ENCODE measurements at regions not wholly inside any gene's neighbourhood (a gene's known extent, or its start where the extent isn't known, plus 50 kb on each side); places are given as distances from the start of the nearest gene placed in this dataset.

DNA sequence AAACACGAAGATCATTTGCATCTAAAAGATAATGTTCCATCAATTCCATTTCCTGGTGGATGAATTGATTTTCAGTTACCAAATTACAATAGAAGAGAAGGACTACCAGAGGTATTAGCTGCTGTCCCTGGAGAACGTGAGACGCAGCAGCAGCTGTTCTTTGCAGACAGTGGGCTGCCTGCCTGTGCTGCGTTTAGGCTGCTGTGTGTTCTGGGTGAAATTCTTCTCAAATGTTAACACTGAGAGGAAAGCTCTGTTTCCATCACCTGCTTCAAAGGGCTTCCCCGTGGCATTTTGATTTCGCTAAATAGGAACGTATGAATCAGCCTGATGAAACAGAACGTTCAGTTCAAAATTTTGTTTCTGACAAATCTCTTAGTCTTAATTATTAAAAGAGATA is 362.2 kb downstream of the C6orf118 start:
- H3K4me3 ChIP-seq (replicated peaks in 1 of 2; ENCODE audit: low read depth in 1 of 2, low read length in 2 of 2): no peak overlapping the region
- H2AFZ ChIP-seq (ENCODE audit: low read depth, low read length, poor library complexity, severe bottlenecking): no peak overlapping the region
- no peaks in the 10 kb centered on the region for H3K36me3 ChIP-seq (ENCODE audit: control insufficient read depth in 1 of 2, insufficient read depth in 2 of 2, low read length in 2 of 2)
- BruUV-seq (replicated peaks): no TSS peak
- intact Hi-C loops (cut with micrococcal nuclease): no loop called here
- H3K4me2 ChIP-seq (ENCODE audit: low read length): no peak overlapping the region
- no peak for ATAC-seq
- H3K9ac ChIP-seq (ENCODE audit: low read length): no peak overlapping the region
- H3K27me3 ChIP-seq (ENCODE audit: insufficient read depth, low read length): no peaks in the 10 kb centered on the region
- ChIA-PET CTCF (no interaction called here), POLR2A (no interaction called here), RAD21 (ENCODE audit: low non-redundant PET in 1 of 2, low total read pairs in 2 of 2, uncharacterized antibody in 2 of 2, unreplicated experiment in 2 of 2) (no interaction called here)
- no peak for DNase-seq (ENCODE audit: low read depth, low spot score)
- H3K4me1 ChIP-seq (ENCODE audit: control insufficient read depth in 1 of 2, insufficient read depth in 2 of 2, low read length in 2 of 2): no peaks in the 10 kb centered on the region
- H3K9me3 ChIP-seq (ENCODE audit: control insufficient read depth in 1 of 2, insufficient read depth in 1 of 2, low read depth in 1 of 2, low read length in 2 of 2): peaks cover 0 to 12% of the 10 kb centered on the region in 2 experiments; a peak in 2 of 4 replicates
- no peaks in the 10 kb centered on the region for H3K79me2 ChIP-seq (ENCODE audit: insufficient read depth, low read length)
- TF ChIP-seq POLR2AphosphoS5 (IDR thresholded peaks at IDR 0.05; ENCODE audit: low read depth, low read length) (no peak), CEBPB (IDR thresholded peaks at IDR 0.05; ENCODE audit: low read depth) (no peak), POLR2A (IDR thresholded peaks at IDR 0.05; ENCODE audit: borderline replicate concordance, extremely low read depth, insufficient read depth, insufficient read length) (no peak), ZFX (IDR thresholded peaks at IDR 0.05) (no peak), CBX3 (IDR thresholded peaks at IDR 0.05; ENCODE audit: low read depth) (no peak), MAX (IDR thresholded peaks at IDR 0.05) (no peak), SP1 (IDR thresholded peaks at IDR 0.05; ENCODE audit: low read depth) (no peak), REST (IDR thresholded peaks at IDR 0.05; ENCODE audit: low read depth) (no peak), TCF7L2 (IDR thresholded peaks at IDR 0.05; ENCODE audit: borderline replicate concordance, extremely low read depth, insufficient read depth, insufficient read length) (no peak), EZH2phosphoT487 (IDR thresholded peaks at IDR 0.05; ENCODE audit: borderline replicate concordance) (no peak), YY1 (IDR thresholded peaks at IDR 0.05; ENCODE audit: extremely low read depth, insufficient replicate concordance, low read depth, low read length) (no peak)
- H3K9me2 ChIP-seq (ENCODE audit: insufficient read depth): no peaks in the 10 kb centered on the region
- no peak overlapping the region for H3K27ac ChIP-seq (ENCODE audit: low read depth, low read length)
- H4K20me1 ChIP-seq (ENCODE audit: insufficient read depth): no peaks in the 10 kb centered on the region
